ENCODE measurements at regions not wholly inside any gene's neighbourhood (a gene's known extent, or its start where the extent isn't known, plus 50 kb on each side); places are given as distances from the start of the nearest gene placed in this dataset.
"Not testable (repeated sequence)": the region's sequence is repeated elsewhere in the genome, so short reads cannot be mapped to it uniquely, and the experiment has no call there.

GRCh38 chrX:121761845-121762244 lies 714.4 kb downstream of the GLUD2 start:
- WGBS (ENCODE audit: insufficient coverage) = no CpG with 5 or more reads among the region's 6 CpGs
- Histone ChIP-seq H3K27me3 (replicated peaks in 1 of 4; ENCODE audit: control extremely low read depth in 1 of 4, control insufficient read depth in 3 of 4, insufficient read depth in 4 of 4, low read length in 3 of 4) (no peaks in the 10 kb centered on the region), H4K20me1 (ENCODE audit: control insufficient read depth, insufficient read depth, low read length, poor library complexity, severe bottlenecking) (no peaks in the 10 kb centered on the region), H3K79me2 (ENCODE audit: control insufficient read depth, insufficient read depth, low read length) (no peaks in the 10 kb centered on the region), H3K27ac (ENCODE audit: low read length in 2 of 2) (no peak overlapping the region), H3K4me2 (replicated peaks; ENCODE audit: low read depth, low read length, poor library complexity, severe bottlenecking) (no peak overlapping the region), H3K4me3 (ENCODE audit: control extremely low read depth in 1 of 5, extremely low read depth in 1 of 5, insufficient read depth in 1 of 5, low read depth in 2 of 5, low read length in 4 of 5) (no peak overlapping the region), H3K9me3 (ENCODE audit: control extremely low read depth in 1 of 3, control insufficient read depth in 2 of 3, insufficient read depth in 1 of 3, low read length in 2 of 3) (no peaks in the 10 kb centered on the region), H3K36me3 (replicated peaks in 1 of 2; ENCODE audit: control extremely low read depth in 1 of 2, control insufficient read depth in 1 of 2, extremely low read depth in 1 of 2, insufficient read depth in 2 of 2, low read length in 1 of 2) (no peaks in the 10 kb centered on the region), H2AFZ (ENCODE audit: insufficient read depth, low read depth, low read length, poor library complexity, severe bottlenecking) (no peak overlapping the region), H3K4me1 (ENCODE audit: control insufficient read depth in 2 of 2, insufficient read depth in 2 of 2, low read length in 2 of 2) (no peaks in the 10 kb centered on the region), H3K9ac (ENCODE audit: low read length) (no peak overlapping the region)
- H3K27ac Mint-ChIP-seq = no peak overlapping the region
- intact Hi-C loops (cut with micrococcal nuclease) = no loop called here
- H3K4me3 Mint-ChIP-seq = no peak overlapping the region
- DNase-seq (no peak), ATAC-seq (ENCODE audit: low read depth) (no peak)
- POLR2A ChIA-PET = no interaction called here
- CTCF ChIA-PET = no interaction called here
- no peaks in the 10 kb centered on the region for H3K4me1 Mint-ChIP-seq
- no peaks in the 10 kb centered on the region for H3K27me3 Mint-ChIP-seq
- TF ChIP-seq CTCF (IDR thresholded peaks at IDR 0.05) = no peak
- TF ChIP-seq EZH2 (IDR thresholded peaks at IDR 0.05; ENCODE audit: borderline replicate concordance, insufficient read depth, low read depth, low read length, poor library complexity, severe bottlenecking) = no peak
- no peaks in the 10 kb centered on the region for H3K9me3 Mint-ChIP-seq (ENCODE audit: insufficient read depth)

GRCh38 chrX:121763671-121764070 lies 716.3 kb downstream of the GLUD2 start:
- no peaks in the 10 kb centered on the region for H3K4me1 ChIP-seq (ENCODE audit: control insufficient read depth in 2 of 2, insufficient read depth in 2 of 2, low read length in 2 of 2)
- ATAC-seq (ENCODE audit: low read depth) (no peak), DNase-seq (no peak)
- no peaks in the 10 kb centered on the region for H3K36me3 ChIP-seq (replicated peaks in 1 of 2; ENCODE audit: control extremely low read depth in 1 of 2, control insufficient read depth in 1 of 2, extremely low read depth in 1 of 2, insufficient read depth in 2 of 2, low read length in 1 of 2)
- no peak overlapping the region for H3K4me2 ChIP-seq (replicated peaks; ENCODE audit: low read depth, low read length, poor library complexity, severe bottlenecking)
- no peaks in the 10 kb centered on the region for H3K9me3 ChIP-seq (ENCODE audit: control extremely low read depth in 1 of 3, control insufficient read depth in 2 of 3, insufficient read depth in 1 of 3, low read length in 2 of 3)
- no peaks in the 10 kb centered on the region for H3K4me1 Mint-ChIP-seq
- H3K9me3 Mint-ChIP-seq (ENCODE audit: insufficient read depth) = no peaks in the 10 kb centered on the region
- no peak overlapping the region for H3K27ac Mint-ChIP-seq
- no peak overlapping the region for H3K27ac ChIP-seq (ENCODE audit: low read length in 2 of 2)
- CTCF ChIA-PET = no interaction called here
- H3K27me3 ChIP-seq (replicated peaks in 1 of 4; ENCODE audit: control extremely low read depth in 1 of 4, control insufficient read depth in 3 of 4, insufficient read depth in 4 of 4, low read length in 3 of 4) = no peaks in the 10 kb centered on the region
- H3K4me3 ChIP-seq (ENCODE audit: control extremely low read depth in 1 of 5, extremely low read depth in 1 of 5, insufficient read depth in 1 of 5, low read depth in 2 of 5, low read length in 4 of 5) = no peak overlapping the region
- no peaks in the 10 kb centered on the region for H4K20me1 ChIP-seq (ENCODE audit: control insufficient read depth, insufficient read depth, low read length, poor library complexity, severe bottlenecking)
- no peaks in the 10 kb centered on the region for H3K79me2 ChIP-seq (ENCODE audit: control insufficient read depth, insufficient read depth, low read length)
- POLR2A ChIA-PET = no interaction called here
- no CpG with 5 or more reads among the region's 4 CpGs for WGBS (ENCODE audit: insufficient coverage)
- H3K27me3 Mint-ChIP-seq = no peaks in the 10 kb centered on the region
- H3K9ac ChIP-seq (ENCODE audit: low read length) = no peak overlapping the region
- H3K4me3 Mint-ChIP-seq = no peak overlapping the region
- TF ChIP-seq EZH2 (IDR thresholded peaks at IDR 0.05; ENCODE audit: borderline replicate concordance, insufficient read depth, low read depth, low read length, poor library complexity, severe bottlenecking) (no peak), CTCF (IDR thresholded peaks at IDR 0.05) (no peak)
- H2AFZ ChIP-seq (ENCODE audit: insufficient read depth, low read depth, low read length, poor library complexity, severe bottlenecking) = no peak overlapping the region
- intact Hi-C loops (cut with micrococcal nuclease) = no loop called here

- H3K36me3 ChIP-seq (replicated peaks in 1 of 2; ENCODE audit: control extremely low read depth in 1 of 2, control insufficient read depth in 1 of 2, extremely low read depth in 1 of 2, insufficient read depth in 2 of 2, low read length in 1 of 2); H3K4me2 ChIP-seq (replicated peaks; ENCODE audit: low read depth, low read length, poor library complexity, severe bottlenecking); H3K79me2 ChIP-seq (ENCODE audit: control insufficient read depth, insufficient read depth, low read length); H3K4me1 Mint-ChIP-seq; DNase-seq; H3K9ac ChIP-seq (ENCODE audit: low read length); H3K27me3 Mint-ChIP-seq; intact Hi-C loops (cut with micrococcal nuclease); H2AFZ ChIP-seq (ENCODE audit: insufficient read depth, low read depth, low read length, poor library complexity, severe bottlenecking); H3K4me3 ChIP-seq (ENCODE audit: control extremely low read depth in 1 of 5, extremely low read depth in 1 of 5, insufficient read depth in 1 of 5, low read depth in 2 of 5, low read length in 4 of 5); POLR2A ChIA-PET; H3K27ac Mint-ChIP-seq; CTCF ChIA-PET; H3K4me1 ChIP-seq (ENCODE audit: control insufficient read depth in 2 of 2, insufficient read depth in 2 of 2, low read length in 2 of 2); H4K20me1 ChIP-seq (ENCODE audit: control insufficient read depth, insufficient read depth, low read length, poor library complexity, severe bottlenecking); H3K4me3 Mint-ChIP-seq; H3K9me3 ChIP-seq (ENCODE audit: control extremely low read depth in 1 of 3, control insufficient read depth in 2 of 3, insufficient read depth in 1 of 3, low read length in 2 of 3); H3K9me3 Mint-ChIP-seq (ENCODE audit: insufficient read depth); ATAC-seq (ENCODE audit: low read depth); H3K27me3 ChIP-seq (replicated peaks in 1 of 4; ENCODE audit: control extremely low read depth in 1 of 4, control insufficient read depth in 3 of 4, insufficient read depth in 4 of 4, low read length in 3 of 4); H3K27ac ChIP-seq (ENCODE audit: low read length in 2 of 2): not testable (repeated sequence)
- WGBS (ENCODE audit: insufficient coverage) = no CpG with 5 or more reads among the region's 3 CpGs
Observed at GRCh38 chrX:121768210-121768609, 720.8 kb downstream of the GLUD2 start.

All from B cell (primary cell).